Panc1 (cell line): ENCODE measurements at regions not wholly inside any gene's neighbourhood (a gene's known extent, or its start where the extent isn't known, plus 50 kb on each side); places are given as distances from the start of the nearest gene placed in this dataset.

Experiments
- ATAC-seq: fragments of 200-7000 bp; cut with Tn5 transposase; 2 replicates; pipeline ENCODE4 v1.9.1; 2020; ENCODE audit warnings: mild to moderate bottlenecking, moderate library complexity
- BruUV-seq: library from RNA; stranded (reverse); fragments of 400-500 nt; replicated peaks from 2 replicates; lab custom pipeline; 2021; lab: Mats Ljungman, UMichigan
- CTCF ChIA-PET: fragments of 300-600 bp; sonication (Branson Sonifier 250); formaldehyde crosslinking; loops from one replicate; lab custom pipeline; 2022; ENCODE audit warnings: antibody characterized with exemption; lab: Charles Lee
- POLR2A ChIA-PET: fragments of 300-600 bp; sonication (Branson Sonifier 250); formaldehyde crosslinking; loops from one replicate; lab custom pipeline; 2022; ENCODE audit warnings: antibody characterized with exemption; lab: Charles Lee
- DNase-seq: peaks from one replicate; pipeline ENCODE4 v3.0.0-alpha.2; 2010; ENCODE audit warnings: low read depth, low spot score
- H3K27ac ChIP-seq: 2 replicates; pipeline ENCODE4 v1.5.1; 2011; ENCODE audit warnings: mild to moderate bottlenecking, low read length, inconsistent platforms
- H3K27me3 ChIP-seq: fragments of 200-500 bp; sonication (Bioruptor generic); 2 replicates; pipeline ENCODE4 v1.6.0; 2014; ENCODE audit warnings: low read length, inconsistent platforms; ENCODE audit not compliant: control insufficient read depth, insufficient read depth
- H3K36me3 ChIP-seq: fragments of 200-500 bp; sonication (Bioruptor generic); 2 replicates; pipeline ENCODE4 v1.5.1; 2014; ENCODE audit warnings: inconsistent platforms, mild to moderate bottlenecking, low read length, moderate library complexity; ENCODE audit not compliant: control insufficient read depth, insufficient read depth
- H3K4me1 ChIP-seq: 2 replicates; pipeline ENCODE4 v1.5.1; 2011; ENCODE audit warnings: inconsistent platforms, mild to moderate bottlenecking, low read length, moderate library complexity; ENCODE audit not compliant: control insufficient read depth, insufficient read depth
- H3K4me3 ChIP-seq, 2 experiments: 2 replicates each; pipeline ENCODE4 v1.5.1; 2011 to 2012; ENCODE audit warnings: low read depth in 2 of 2, low read length in 2 of 2, mild to moderate bottlenecking in 2 of 2, inconsistent platforms in 1 of 2, moderate library complexity in 1 of 2
- H3K9me3 ChIP-seq: fragments of 200-500 bp; sonication (Bioruptor generic); 2 replicates; pipeline ENCODE4 v1.5.1; 2014; ENCODE audit warnings: low read depth, mild to moderate bottlenecking, inconsistent platforms, low read length, moderate library complexity; ENCODE audit not compliant: control insufficient read depth, insufficient read depth
- CTCF ChIP-seq: fragments of 450-650 bp; IDR thresholded peaks from 2 replicates; pipeline ENCODE4 v1.5.1; 2017; ENCODE audit warnings: mild to moderate bottlenecking
- POLR2AphosphoS5 ChIP-seq: IDR thresholded peaks from 2 replicates; pipeline ENCODE4 v1.6.1; 2012; ENCODE audit warnings: mild to moderate bottlenecking, low read depth, low read length, moderate library complexity
- REST ChIP-seq, 2 experiments: IDR thresholded peaks; 2 replicates each; pipeline ENCODE4 v1.6.1; 2011 to 2012; ENCODE audit warnings: low read depth in 2 of 2, control low read depth in 1 of 2, low read length in 1 of 2, mild to moderate bottlenecking in 1 of 2, moderate library complexity in 1 of 2; ENCODE audit not compliant: insufficient read depth in 1 of 2
- SIN3A ChIP-seq: IDR thresholded peaks from 2 replicates; pipeline ENCODE4 v1.6.1; 2012; ENCODE audit warnings: low read depth, mild to moderate bottlenecking, low read length, moderate library complexity, borderline replicate concordance; ENCODE audit not compliant: insufficient read depth
- TCF7L2 ChIP-seq: IDR thresholded peaks from 2 replicates; pipeline ENCODE4 v1.6.1; 2011; ENCODE audit warnings: mild to moderate bottlenecking, low read depth, low read length, inconsistent platforms
- in situ Hi-C: cut with HindIII; loops from 2 replicates; pipeline ENCODE4 v1.10.0; 2016; ENCODE audit warnings: low sequenced_read_pairs, low pct_unique_long_range_greater_than_20kb
- intact Hi-C: fragments of 100-400 bp; cut with micrococcal nuclease; formaldehyde crosslinking; loops from one replicate; pipeline ENCODE4 v1.10.0; 2022; ENCODE audit not compliant: unreplicated experiment

- DNase-seq (no peak), ATAC-seq (no peak)
- in situ Hi-C loops = no loop called here
- intact Hi-C loops = no loop called here
- H3K4me3 ChIP-seq = no peak overlapping the region
- no peaks in the 10 kb centered on the region for H3K36me3 ChIP-seq
- no peaks in the 10 kb centered on the region for H3K4me1 ChIP-seq
- ChIA-PET CTCF (interaction anchor here (0.7 kb wide), 1 partner anchor 150 kb away, joined by 3 read pairs; no protein-coding TSS in a partner anchor), POLR2A (no interaction called here)
- H3K9me3 ChIP-seq = no peaks in the 10 kb centered on the region
- no peak overlapping the region for H3K27ac ChIP-seq
- BruUV-seq = no TSS peak
- TF ChIP-seq POLR2AphosphoS5 (no peak), CTCF (no peak), SIN3A (no peak), REST (IDR thresholded peaks at IDR 0.05; ENCODE audit: insufficient read depth in 1 of 2, low read depth in 2 of 2, low read length in 1 of 2) (no peak), TCF7L2 (no peak)
- no peaks in the 10 kb centered on the region for H3K27me3 ChIP-seq
Observed at GRCh38 chr1:60716472-60716871, 365.9 kb upstream of the NFIA start.

- DNase-seq (no peak), ATAC-seq (no peak)
- no peak for TF ChIP-seq TCF7L2
- TF ChIP-seq CTCF = no peak
- TF ChIP-seq POLR2AphosphoS5 = no peak
- TF ChIP-seq REST (IDR thresholded peaks at IDR 0.05; ENCODE audit: insufficient read depth in 1 of 2, low read depth in 2 of 2, low read length in 1 of 2) = no peak
- TF ChIP-seq SIN3A = no peak
- no peaks in the 10 kb centered on the region for H3K27me3 ChIP-seq
- H3K9me3 ChIP-seq = no peaks in the 10 kb centered on the region
- H3K4me1 ChIP-seq = no peaks in the 10 kb centered on the region
- ChIA-PET POLR2A (no interaction called here), CTCF (interaction anchor here (0.7 kb wide), 1 partner anchor 150 kb away, joined by 3 read pairs; no protein-coding TSS in a partner anchor)
- no TSS peak for BruUV-seq
- no peak overlapping the region for H3K27ac ChIP-seq
- H3K4me3 ChIP-seq = no peak overlapping the region
- in situ Hi-C loops = no loop called here
- intact Hi-C loops = no loop called here
- no peaks in the 10 kb centered on the region for H3K36me3 ChIP-seq
Observed at GRCh38 chr1:60715970-60716369, 366.4 kb upstream of the NFIA start.
